ENCODE measurements at regions not wholly inside any gene's neighbourhood (a gene's known extent, or its start where the extent isn't known, plus 50 kb on each side); places are given as distances from the start of the nearest gene placed in this dataset.
A peak's percentile ranks its signal among the peaks of the same experiment; 100 is the strongest.

- peak in 1 of 2 donors; percentile 25 for DNase-seq (ENCODE audit: low spot score in 2 of 2)
- no peak for TF ChIP-seq CTCF (IDR thresholded peaks at IDR 0.05)
- TF ChIP-seq POLR2A (IDR thresholded peaks at IDR 0.05) = no peak
These were observed 60.7 kb upstream of the NXT1 start for GRCh38 chr20:23289724-23290395.

GRCh38 chr20:23289249-23289648 is 61.3 kb upstream of the NXT1 start:
- intact Hi-C loops (cut with DNase I; ENCODE audit: low total_unique reads) = no loop called here
- TF ChIP-seq CTCF (IDR thresholded peaks at IDR 0.05) (no peak), POLR2A (IDR thresholded peaks at IDR 0.05) (no peak)
- 77 to 86% methylated on average over 7 of the region's 7 CpGs for WGBS, 2 donors
- no peak overlapping the region for H3K4me3 ChIP-seq (ENCODE audit: low read depth, poor library complexity, severe bottlenecking)
- DNase-seq (ENCODE audit: low spot score in 2 of 2) = peak in 1 of 2 donors; percentile 36

More at GRCh38 chr20:23289724-23290395, 60.7 kb upstream of the NXT1 start:
- intact Hi-C loops (cut with DNase I; ENCODE audit: low total_unique reads) = no loop called here
- H3K4me3 ChIP-seq (ENCODE audit: low read depth, poor library complexity, severe bottlenecking) = no peak overlapping the region
- WGBS, 2 donors = 80 to 81% methylated on average over 7 of the region's 7 CpGs

GRCh38 chr20:23287354-23288190 is 63.0 kb upstream of the NXT1 start:
- TF ChIP-seq CTCF (IDR thresholded peaks at IDR 0.05) (no peak), POLR2A (IDR thresholded peaks at IDR 0.05) (no peak)
- no peak overlapping the region for H3K4me3 ChIP-seq (ENCODE audit: low read depth, poor library complexity, severe bottlenecking)
- intact Hi-C loops (cut with DNase I; ENCODE audit: low total_unique reads) = no loop called here
- WGBS, 2 donors = 78% methylated on average over 13 of the region's 13 CpGs
- peak in 1 of 2 donors; percentile 74 for DNase-seq (ENCODE audit: low spot score in 2 of 2)

- intact Hi-C loops (cut with DNase I; ENCODE audit: low total_unique reads) = no loop called here
- H3K4me3 ChIP-seq (ENCODE audit: low read depth, poor library complexity, severe bottlenecking) = no peak overlapping the region
- no peak for TF ChIP-seq POLR2A (IDR thresholded peaks at IDR 0.05)
- no peak for TF ChIP-seq CTCF (IDR thresholded peaks at IDR 0.05)
- DNase-seq (ENCODE audit: low spot score in 2 of 2) = peak in 1 of 2 donors; percentile 77
- 91 to 93% methylated on average over 8 of the region's 8 CpGs for WGBS, 2 donors
These were observed 64.2 kb upstream of the NXT1 start for GRCh38 chr20:23286346-23286745.

GRCh38 chr20:23285536-23285935 is 65.1 kb upstream of the NXT1 start:
- TF ChIP-seq CTCF (IDR thresholded peaks at IDR 0.05) = no peak
- no peak for TF ChIP-seq POLR2A (IDR thresholded peaks at IDR 0.05)
- 84 to 89% methylated on average over 2 of the region's 2 CpGs for WGBS, 2 donors
- intact Hi-C loops (cut with DNase I; ENCODE audit: low total_unique reads) = no loop called here
- no peak overlapping the region for H3K4me3 ChIP-seq (ENCODE audit: low read depth, poor library complexity, severe bottlenecking)
- DNase-seq (ENCODE audit: low spot score in 2 of 2) = peak in 1 of 2 donors; percentile 65
